ENCODE measurements at regions not wholly inside any gene's neighbourhood (a gene's known extent, or its start where the extent isn't known, plus 50 kb on each side); places are given as distances from the start of the nearest gene placed in this dataset.

DNA sequence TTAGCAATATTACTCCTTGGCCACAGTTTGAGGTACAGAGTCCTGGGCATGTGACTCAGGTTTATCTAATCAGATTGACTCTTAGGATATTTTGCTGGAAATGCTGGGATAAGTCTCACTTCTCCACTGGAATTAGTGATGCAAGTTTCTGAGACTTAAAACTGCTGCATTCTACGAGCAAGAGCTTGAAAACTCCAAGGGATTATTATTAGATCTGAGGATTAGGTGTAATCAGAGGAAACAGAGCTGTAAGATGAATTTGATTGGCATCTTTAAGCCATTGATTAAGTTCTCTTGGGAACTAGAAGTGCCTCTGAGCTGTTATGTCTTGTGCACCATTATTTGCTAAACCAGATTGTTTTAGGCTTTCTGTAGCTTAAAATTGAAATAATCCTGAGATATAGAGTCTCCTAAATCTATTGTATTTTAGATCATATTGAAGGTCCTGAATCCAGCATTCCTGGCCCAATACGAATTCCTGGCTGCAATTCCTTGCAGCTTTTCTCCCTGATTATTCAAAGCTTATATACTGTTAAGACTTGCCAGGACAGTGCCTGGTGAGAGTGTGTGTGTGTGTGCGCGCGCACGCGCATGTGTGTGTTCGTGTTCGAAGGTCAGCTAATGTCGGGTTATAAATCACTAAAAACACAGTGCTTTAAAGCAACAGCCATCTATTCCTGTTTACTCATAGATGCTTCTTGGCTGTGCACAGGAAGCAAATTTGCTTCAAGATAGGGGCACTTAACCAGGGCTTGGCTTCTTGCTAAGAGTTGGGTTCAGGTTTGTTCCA is 735.1 kb downstream of the STIM2 start:
- TF ChIP-seq EZH2 (IDR thresholded peaks at IDR 0.05) (no peak), POLR2AphosphoS5 (IDR thresholded peaks at IDR 0.05; ENCODE audit: borderline replicate concordance, low read depth, low read length) (no peak), FOXP2 (optimal IDR thresholded peaks at IDR 0.05; ENCODE audit: control extremely low read depth, extremely low read length, insufficient read depth) (no peak)
